RWPE2 (cell line): ENCODE measurements at regions not wholly inside any gene's neighbourhood (a gene's known extent, or its start where the extent isn't known, plus 50 kb on each side); places are given as distances from the start of the nearest gene placed in this dataset.

ENCODE experiments used
- ATAC-seq: fragments of 200-7000 bp; cut with Tn5 transposase; 3 replicates; pipeline ENCODE4 v1.9.1; 2021; ENCODE audit warnings: low read depth
- DNase-seq: peaks from one replicate; pipeline ENCODE4 v3.0.0-alpha.2; 2020; ENCODE audit warnings: low spot score
- H3K27ac ChIP-seq: fragments of 450-650 bp; 2 replicates; pipeline ENCODE4 v1.5.1; 2017; ENCODE audit warnings: mild to moderate bottlenecking; ENCODE audit not compliant: poor library complexity, severe bottlenecking
- H3K27me3 ChIP-seq: fragments of 250-450 bp; sonication (Bioruptor Pico); 2 replicates; pipeline ENCODE4 v1.5.1; 2021; ENCODE audit warnings: mild to moderate bottlenecking, moderate library complexity; ENCODE audit not compliant: insufficient read depth, poor library complexity, severe bottlenecking
- H3K36me3 ChIP-seq: fragments of 250-450 bp; sonication (Bioruptor Pico); 2 replicates; pipeline ENCODE4 v1.5.1; 2020; ENCODE audit warnings: low read depth, mild to moderate bottlenecking, moderate library complexity
- H3K4me1 ChIP-seq: fragments of 250-450 bp; sonication (Bioruptor Pico); 2 replicates; pipeline ENCODE4 v1.5.1; 2021; ENCODE audit warnings: mild to moderate bottlenecking, moderate library complexity; ENCODE audit not compliant: insufficient read depth, poor library complexity, severe bottlenecking
- H3K4me3 ChIP-seq: fragments of 250-450 bp; sonication (Bioruptor Pico); 2 replicates; pipeline ENCODE4 v1.5.1; 2021; ENCODE audit warnings: mild to moderate bottlenecking, moderate library complexity; ENCODE audit not compliant: severe bottlenecking
- H3K9me3 ChIP-seq: fragments of 250-450 bp; sonication (Bioruptor Pico); 2 replicates; pipeline ENCODE4 v1.5.1; 2021; ENCODE audit warnings: mild to moderate bottlenecking, moderate library complexity; ENCODE audit not compliant: severe bottlenecking
- TF ChIP-seq, protein P1 (sequence below): fragments of 450-650 bp; IDR thresholded peaks from one replicate; pipeline ENCODE4 v1.5.1; 2017; ENCODE audit warnings: mild to moderate bottlenecking, moderate library complexity; ENCODE audit not compliant: poor library complexity, severe bottlenecking

DNA sequence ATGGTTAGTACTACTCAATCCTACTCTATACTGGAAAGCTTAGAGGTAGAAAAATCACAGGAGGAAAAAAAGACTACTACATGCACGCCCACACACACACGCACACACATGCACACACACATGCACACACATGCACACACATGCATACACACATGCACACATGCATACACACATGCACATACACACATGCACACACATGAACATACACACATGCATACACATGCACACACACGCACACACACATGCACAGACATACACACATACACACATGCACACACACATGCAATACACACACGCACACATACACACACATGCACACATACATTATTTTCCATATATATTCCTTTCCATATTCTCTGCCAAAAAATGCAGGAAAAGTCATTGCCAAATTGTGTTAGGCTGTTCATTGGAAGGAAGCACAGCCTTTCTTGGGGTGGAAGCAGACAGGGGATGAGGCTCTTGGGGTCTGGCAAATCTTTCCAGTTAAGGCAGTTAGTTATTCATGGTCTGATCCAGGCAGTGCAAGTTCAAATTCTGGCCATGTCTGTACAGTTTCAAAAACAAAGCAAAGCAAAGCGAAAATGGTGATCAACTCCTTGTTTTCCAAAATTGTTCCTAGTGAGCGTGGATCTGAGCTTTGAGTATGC, 187.9 kb upstream of the EGFLAM start:
- Histone ChIP-seq H3K9me3 (no peaks in the 10 kb centered on the region), H3K36me3 (no peaks in the 10 kb centered on the region), H3K4me1 (no peaks in the 10 kb centered on the region), H3K27me3 (peaks cover 23% of the 10 kb centered on the region), H3K27ac (no peak overlapping the region), H3K4me3 (no peak overlapping the region)
- TF ChIP-seq, protein P1, sequence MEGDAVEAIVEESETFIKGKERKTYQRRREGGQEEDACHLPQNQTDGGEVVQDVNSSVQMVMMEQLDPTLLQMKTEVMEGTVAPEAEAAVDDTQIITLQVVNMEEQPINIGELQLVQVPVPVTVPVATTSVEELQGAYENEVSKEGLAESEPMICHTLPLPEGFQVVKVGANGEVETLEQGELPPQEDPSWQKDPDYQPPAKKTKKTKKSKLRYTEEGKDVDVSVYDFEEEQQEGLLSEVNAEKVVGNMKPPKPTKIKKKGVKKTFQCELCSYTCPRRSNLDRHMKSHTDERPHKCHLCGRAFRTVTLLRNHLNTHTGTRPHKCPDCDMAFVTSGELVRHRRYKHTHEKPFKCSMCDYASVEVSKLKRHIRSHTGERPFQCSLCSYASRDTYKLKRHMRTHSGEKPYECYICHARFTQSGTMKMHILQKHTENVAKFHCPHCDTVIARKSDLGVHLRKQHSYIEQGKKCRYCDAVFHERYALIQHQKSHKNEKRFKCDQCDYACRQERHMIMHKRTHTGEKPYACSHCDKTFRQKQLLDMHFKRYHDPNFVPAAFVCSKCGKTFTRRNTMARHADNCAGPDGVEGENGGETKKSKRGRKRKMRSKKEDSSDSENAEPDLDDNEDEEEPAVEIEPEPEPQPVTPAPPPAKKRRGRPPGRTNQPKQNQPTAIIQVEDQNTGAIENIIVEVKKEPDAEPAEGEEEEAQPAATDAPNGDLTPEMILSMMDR, result no peak
- DNase-seq (no peak), ATAC-seq (no peak)

DNA sequence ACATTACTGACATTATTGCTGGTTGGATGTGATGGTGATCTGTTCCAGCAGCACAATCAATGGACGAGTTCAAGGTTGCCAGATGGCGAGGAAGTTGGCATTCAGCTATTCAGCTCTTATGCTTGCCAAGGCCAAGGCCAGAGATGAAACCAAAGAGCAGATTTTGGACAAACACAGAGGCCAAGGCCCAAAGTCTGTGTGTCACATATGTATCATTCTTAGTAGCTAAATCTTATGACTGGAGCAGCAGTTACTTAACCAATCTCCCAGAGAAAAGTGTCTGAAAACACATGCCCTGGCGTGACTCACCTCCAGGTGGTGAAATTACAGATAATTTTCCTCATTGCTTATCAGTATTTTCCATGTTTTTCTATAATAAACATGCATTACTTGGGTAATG, 189.0 kb upstream of the EGFLAM start:
- TF ChIP-seq, protein P1, result no peak
- H3K27me3 ChIP-seq, result peaks cover 23% of the 10 kb centered on the region
- no peak overlapping the region for H3K27ac ChIP-seq
- H3K9me3 ChIP-seq, result no peaks in the 10 kb centered on the region
- H3K4me1 ChIP-seq, result no peaks in the 10 kb centered on the region
- DNase-seq (no peak), ATAC-seq (peak; percentile 52; the same call in 1 of the 3 replicates)
- H3K36me3 ChIP-seq, result no peaks in the 10 kb centered on the region
- no peak overlapping the region for H3K4me3 ChIP-seq

GRCh38 chr5:38060354-38060753, 198.0 kb upstream of the EGFLAM start:
- H3K4me3 ChIP-seq, result no peak overlapping the region
- TF ChIP-seq, protein P1, result no peak

GRCh38 chr5:38059876-38060275, 198.5 kb upstream of the EGFLAM start:
- H3K36me3 ChIP-seq, result no peaks in the 10 kb centered on the region
- TF ChIP-seq, protein P1, result no peak
- no peak for ATAC-seq
- no peak overlapping the region for H3K4me3 ChIP-seq
- no peaks in the 10 kb centered on the region for H3K4me1 ChIP-seq
- H3K27ac ChIP-seq, result no peak overlapping the region
- H3K27me3 ChIP-seq, result peaks cover 5% of the 10 kb centered on the region
- H3K9me3 ChIP-seq, result no peaks in the 10 kb centered on the region
- no peak for DNase-seq

More at GRCh38 chr5:38060354-38060753, 198.0 kb upstream of the EGFLAM start:
- Histone ChIP-seq H3K4me1 (no peaks in the 10 kb centered on the region), H3K27ac (no peak overlapping the region), H3K27me3 (peaks cover 5% of the 10 kb centered on the region), H3K36me3 (no peaks in the 10 kb centered on the region), H3K9me3 (no peaks in the 10 kb centered on the region)
- no peak for DNase-seq
- peak; percentile 90 for ATAC-seq
